ENCODE measurements at regions not wholly inside any gene's neighbourhood (a gene's known extent, or its start where the extent isn't known, plus 50 kb on each side); places are given as distances from the start of the nearest gene placed in this dataset.

GRCh38 chr2:223532712-223533111 lies 69.4 kb downstream of the SCG2 start:
- no peak overlapping the region for H3K4me3 ChIP-seq (ENCODE audit: low read depth in 1 of 5, low read length in 5 of 5)
- H3K36me3 ChIP-seq (ENCODE audit: control insufficient read depth in 5 of 5, insufficient read depth in 5 of 5, low read length in 5 of 5): no peaks in the 10 kb centered on the region
- no peaks in the 10 kb centered on the region for H3K4me1 ChIP-seq (ENCODE audit: control insufficient read depth in 5 of 5, insufficient read depth in 5 of 5, low read length in 5 of 5)
- H3K9me3 ChIP-seq (ENCODE audit: control insufficient read depth in 5 of 5, low read length in 5 of 5): peaks cover 0 to 3% (median 0%) of the 10 kb centered on the region in 5 donors
- no peak overlapping the region for H3K9ac ChIP-seq (ENCODE audit: low read length in 5 of 5)
- no peak overlapping the region for H3K27ac ChIP-seq (ENCODE audit: low read depth, low read length)
- no peaks in the 10 kb centered on the region for H3K27me3 ChIP-seq (ENCODE audit: control insufficient read depth in 5 of 5, insufficient read depth in 4 of 5, low read length in 5 of 5)

- H3K36me3 ChIP-seq (ENCODE audit: control insufficient read depth in 5 of 5, insufficient read depth in 5 of 5, low read length in 5 of 5): no peaks in the 10 kb centered on the region
- H3K9ac ChIP-seq (ENCODE audit: low read length in 5 of 5): no peak overlapping the region
- no peak overlapping the region for H3K4me3 ChIP-seq (ENCODE audit: low read depth in 1 of 5, low read length in 5 of 5)
- no peaks in the 10 kb centered on the region for H3K27me3 ChIP-seq (ENCODE audit: control insufficient read depth in 5 of 5, insufficient read depth in 4 of 5, low read length in 5 of 5)
- peaks cover 0 to 8% (median 0%) of the 10 kb centered on the region in 5 donors for H3K4me1 ChIP-seq (ENCODE audit: control insufficient read depth in 5 of 5, insufficient read depth in 5 of 5, low read length in 5 of 5)
- H3K27ac ChIP-seq (ENCODE audit: low read depth, low read length): no peak overlapping the region
- H3K9me3 ChIP-seq (ENCODE audit: control insufficient read depth in 5 of 5, low read length in 5 of 5): no peaks in the 10 kb centered on the region
These were observed 65.6 kb downstream of the SCG2 start for GRCh38 chr2:223536546-223536945.

GRCh38 chr2:223537115-223537514 lies 65.0 kb downstream of the SCG2 start:
- no peaks in the 10 kb centered on the region for H3K36me3 ChIP-seq (ENCODE audit: control insufficient read depth in 5 of 5, insufficient read depth in 5 of 5, low read length in 5 of 5)
- H3K4me1 ChIP-seq (ENCODE audit: control insufficient read depth in 5 of 5, insufficient read depth in 5 of 5, low read length in 5 of 5): peaks cover 0 to 8% (median 0%) of the 10 kb centered on the region in 5 donors
- no peaks in the 10 kb centered on the region for H3K27me3 ChIP-seq (ENCODE audit: control insufficient read depth in 5 of 5, insufficient read depth in 4 of 5, low read length in 5 of 5)
- H3K4me3 ChIP-seq (ENCODE audit: low read depth in 1 of 5, low read length in 5 of 5): no peak overlapping the region
- no peak overlapping the region for H3K9ac ChIP-seq (ENCODE audit: low read length in 5 of 5)
- no peak overlapping the region for H3K27ac ChIP-seq (ENCODE audit: low read depth, low read length)
- H3K9me3 ChIP-seq (ENCODE audit: control insufficient read depth in 5 of 5, low read length in 5 of 5): no peaks in the 10 kb centered on the region

- H3K27ac ChIP-seq (ENCODE audit: low read depth, low read length): no peak overlapping the region
- no peak overlapping the region for H3K9ac ChIP-seq (ENCODE audit: low read length in 5 of 5)
- H3K27me3 ChIP-seq (ENCODE audit: control insufficient read depth in 5 of 5, insufficient read depth in 4 of 5, low read length in 5 of 5): no peaks in the 10 kb centered on the region
- no peak overlapping the region for H3K4me3 ChIP-seq (ENCODE audit: low read depth in 1 of 5, low read length in 5 of 5)
- H3K36me3 ChIP-seq (ENCODE audit: control insufficient read depth in 5 of 5, insufficient read depth in 5 of 5, low read length in 5 of 5): no peaks in the 10 kb centered on the region
- H3K4me1 ChIP-seq (ENCODE audit: control insufficient read depth in 5 of 5, insufficient read depth in 5 of 5, low read length in 5 of 5): peaks cover 0 to 8% (median 0%) of the 10 kb centered on the region in 5 donors
- no peaks in the 10 kb centered on the region for H3K9me3 ChIP-seq (ENCODE audit: control insufficient read depth in 5 of 5, low read length in 5 of 5)
These were observed 64.2 kb downstream of the SCG2 start for GRCh38 chr2:223537651-223538601.

GRCh38 chr2:223538920-223539440 lies 63.2 kb downstream of the SCG2 start:
- Histone ChIP-seq H3K4me3 (ENCODE audit: low read depth in 1 of 5, low read length in 5 of 5) (no peak overlapping the region), H3K9me3 (ENCODE audit: control insufficient read depth in 5 of 5, low read length in 5 of 5) (no peaks in the 10 kb centered on the region), H3K36me3 (ENCODE audit: control insufficient read depth in 5 of 5, insufficient read depth in 5 of 5, low read length in 5 of 5) (no peaks in the 10 kb centered on the region), H3K4me1 (ENCODE audit: control insufficient read depth in 5 of 5, insufficient read depth in 5 of 5, low read length in 5 of 5) (peaks cover 0 to 8% (median 0%) of the 10 kb centered on the region in 5 donors), H3K27me3 (ENCODE audit: control insufficient read depth in 5 of 5, insufficient read depth in 4 of 5, low read length in 5 of 5) (no peaks in the 10 kb centered on the region), H3K9ac (ENCODE audit: low read length in 5 of 5) (no peak overlapping the region), H3K27ac (ENCODE audit: low read depth, low read length) (no peak overlapping the region)

GRCh38 chr2:223541546-223541945 lies 60.6 kb downstream of the SCG2 start:
- no peaks in the 10 kb centered on the region for H3K27me3 ChIP-seq (ENCODE audit: control insufficient read depth in 5 of 5, insufficient read depth in 4 of 5, low read length in 5 of 5)
- H3K36me3 ChIP-seq (ENCODE audit: control insufficient read depth in 5 of 5, insufficient read depth in 5 of 5, low read length in 5 of 5): no peaks in the 10 kb centered on the region
- H3K4me3 ChIP-seq (ENCODE audit: low read depth in 1 of 5, low read length in 5 of 5): no peak overlapping the region
- no peak overlapping the region for H3K9ac ChIP-seq (ENCODE audit: low read length in 5 of 5)
- no peak overlapping the region for H3K27ac ChIP-seq (ENCODE audit: low read depth, low read length)
- no peaks in the 10 kb centered on the region for H3K9me3 ChIP-seq (ENCODE audit: control insufficient read depth in 5 of 5, low read length in 5 of 5)
- H3K4me1 ChIP-seq (ENCODE audit: control insufficient read depth in 5 of 5, insufficient read depth in 5 of 5, low read length in 5 of 5): peaks cover 0 to 8% (median 0%) of the 10 kb centered on the region in 5 donors

GRCh38 chr2:223542501-223542900 lies 59.7 kb downstream of the SCG2 start:
- H3K27me3 ChIP-seq (ENCODE audit: control insufficient read depth in 5 of 5, insufficient read depth in 4 of 5, low read length in 5 of 5): no peaks in the 10 kb centered on the region
- H3K4me3 ChIP-seq (ENCODE audit: low read depth in 1 of 5, low read length in 5 of 5): no peak overlapping the region
- no peak overlapping the region for H3K9ac ChIP-seq (ENCODE audit: low read length in 5 of 5)
- H3K36me3 ChIP-seq (ENCODE audit: control insufficient read depth in 5 of 5, insufficient read depth in 5 of 5, low read length in 5 of 5): no peaks in the 10 kb centered on the region
- H3K4me1 ChIP-seq (ENCODE audit: control insufficient read depth in 5 of 5, insufficient read depth in 5 of 5, low read length in 5 of 5): peaks cover 0 to 8% (median 0%) of the 10 kb centered on the region in 5 donors
- H3K9me3 ChIP-seq (ENCODE audit: control insufficient read depth in 5 of 5, low read length in 5 of 5): no peaks in the 10 kb centered on the region
- H3K27ac ChIP-seq (ENCODE audit: low read depth, low read length): no peak overlapping the region

- Histone ChIP-seq H3K4me1 (ENCODE audit: control insufficient read depth in 5 of 5, insufficient read depth in 5 of 5, low read length in 5 of 5) (no peaks in the 10 kb centered on the region), H3K36me3 (ENCODE audit: control insufficient read depth in 5 of 5, insufficient read depth in 5 of 5, low read length in 5 of 5) (no peaks in the 10 kb centered on the region), H3K27me3 (ENCODE audit: control insufficient read depth in 5 of 5, insufficient read depth in 4 of 5, low read length in 5 of 5) (peaks cover 0 to 4% (median 0%) of the 10 kb centered on the region in 5 donors), H3K27ac (ENCODE audit: low read depth, low read length) (no peak overlapping the region), H3K4me3 (ENCODE audit: low read depth in 1 of 5, low read length in 5 of 5) (no peak overlapping the region), H3K9ac (ENCODE audit: low read length in 5 of 5) (no peak overlapping the region), H3K9me3 (ENCODE audit: control insufficient read depth in 5 of 5, low read length in 5 of 5) (no peaks in the 10 kb centered on the region)
These were observed 56.8 kb downstream of the SCG2 start for GRCh38 chr2:223545406-223545805.

- Histone ChIP-seq H3K27ac (ENCODE audit: low read depth, low read length) (no peak overlapping the region), H3K9me3 (ENCODE audit: control insufficient read depth in 5 of 5, low read length in 5 of 5) (no peaks in the 10 kb centered on the region), H3K4me3 (ENCODE audit: low read depth in 1 of 5, low read length in 5 of 5) (no peak overlapping the region), H3K4me1 (ENCODE audit: control insufficient read depth in 5 of 5, insufficient read depth in 5 of 5, low read length in 5 of 5) (no peaks in the 10 kb centered on the region), H3K9ac (ENCODE audit: low read length in 5 of 5) (no peak overlapping the region), H3K27me3 (ENCODE audit: control insufficient read depth in 5 of 5, insufficient read depth in 4 of 5, low read length in 5 of 5) (peaks cover 0 to 4% (median 0%) of the 10 kb centered on the region in 5 donors), H3K36me3 (ENCODE audit: control insufficient read depth in 5 of 5, insufficient read depth in 5 of 5, low read length in 5 of 5) (no peaks in the 10 kb centered on the region)
These were observed 56.3 kb downstream of the SCG2 start for GRCh38 chr2:223545830-223546229.

Measured in subcutaneous abdominal adipose tissue (tissue), 5 donors.